A673 (cell line): ENCODE measurements at regions not wholly inside any gene's neighbourhood (a gene's known extent, or its start where the extent isn't known, plus 50 kb on each side); places are given as distances from the start of the nearest gene placed in this dataset.

Experiments used
- EZH2 ChIP-seq: fragments of 200-600 bp; sonication (generic); IDR thresholded peaks from 2 replicates; pipeline ENCODE4 v1.6.1; 2017; ENCODE audit warnings: borderline replicate concordance, low read depth, mild to moderate bottlenecking, mixed read lengths, antibody characterized with exemption, low read length; ENCODE audit not compliant: poor library complexity, severe bottlenecking
- TF ChIP-seq, protein P1 (sequence below): fragments of 300-800, 200-600 bp; sonication (generic); conservative IDR thresholded peaks from 2 replicates; pipeline ENCODE4 v1.5.1; 2017; ENCODE audit warnings: low read depth, mild to moderate bottlenecking, antibody characterized with exemption, low read length, moderate library complexity, mixed read lengths

DNA sequence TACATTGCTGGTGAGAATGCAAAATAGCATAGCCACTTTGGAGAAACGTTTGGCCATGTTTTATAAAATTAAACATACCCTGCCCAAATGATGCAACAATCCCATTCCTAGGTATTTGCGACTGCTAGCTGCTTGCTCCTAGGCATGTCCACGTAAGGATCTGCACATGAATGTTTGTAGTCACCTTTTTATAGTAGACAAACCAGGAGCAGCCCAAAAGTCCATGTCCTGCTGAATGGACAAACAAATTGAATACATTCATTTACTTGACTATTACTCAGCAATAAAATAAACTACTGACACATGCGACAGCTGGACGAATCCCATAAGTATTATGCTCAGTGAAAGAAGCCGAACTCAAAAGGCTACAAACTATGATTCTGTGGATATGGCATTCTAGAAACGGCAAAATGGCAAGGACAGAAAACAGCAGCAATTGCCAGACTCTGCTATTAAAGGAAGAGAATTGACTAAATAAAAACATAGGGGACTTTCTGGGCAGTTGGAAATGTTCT is 161.9 kb upstream of the GALNT2 start:
- TF ChIP-seq, protein P1, sequence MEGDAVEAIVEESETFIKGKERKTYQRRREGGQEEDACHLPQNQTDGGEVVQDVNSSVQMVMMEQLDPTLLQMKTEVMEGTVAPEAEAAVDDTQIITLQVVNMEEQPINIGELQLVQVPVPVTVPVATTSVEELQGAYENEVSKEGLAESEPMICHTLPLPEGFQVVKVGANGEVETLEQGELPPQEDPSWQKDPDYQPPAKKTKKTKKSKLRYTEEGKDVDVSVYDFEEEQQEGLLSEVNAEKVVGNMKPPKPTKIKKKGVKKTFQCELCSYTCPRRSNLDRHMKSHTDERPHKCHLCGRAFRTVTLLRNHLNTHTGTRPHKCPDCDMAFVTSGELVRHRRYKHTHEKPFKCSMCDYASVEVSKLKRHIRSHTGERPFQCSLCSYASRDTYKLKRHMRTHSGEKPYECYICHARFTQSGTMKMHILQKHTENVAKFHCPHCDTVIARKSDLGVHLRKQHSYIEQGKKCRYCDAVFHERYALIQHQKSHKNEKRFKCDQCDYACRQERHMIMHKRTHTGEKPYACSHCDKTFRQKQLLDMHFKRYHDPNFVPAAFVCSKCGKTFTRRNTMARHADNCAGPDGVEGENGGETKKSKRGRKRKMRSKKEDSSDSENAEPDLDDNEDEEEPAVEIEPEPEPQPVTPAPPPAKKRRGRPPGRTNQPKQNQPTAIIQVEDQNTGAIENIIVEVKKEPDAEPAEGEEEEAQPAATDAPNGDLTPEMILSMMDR, result no peak
- TF ChIP-seq EZH2, result no peak
